K562 (cell line): ENCODE measurements at regions not wholly inside any gene's neighbourhood (a gene's known extent, or its start where the extent isn't known, plus 50 kb on each side); places are given as distances from the start of the nearest gene placed in this dataset.

ENCODE experiments used
- ATAC-seq: fragments of 200-7000 bp; cut with Tn5 transposase; 3 replicates; pipeline ENCODE4 v1.9.1; 2020; ENCODE audit warnings: moderate library complexity
- BruUV-seq: library from RNA; stranded (reverse); fragments of 400-500 nt; replicated peaks from 2 replicates; lab custom pipeline; 2021; lab: Mats Ljungman, UMichigan
- CTCF ChIA-PET: fragments of 300-600 bp; formaldehyde crosslinking; extraction: SDS; loops from one replicate; lab custom pipeline; 2021; ENCODE audit warnings: low intra/inter-chr PET ratio; lab: Yijun Ruan, JAX
- POLR2A ChIA-PET: fragments of 300-600, 350-650 bp; sonication (Branson Sonifier 250); formaldehyde crosslinking; extraction: SDS; loops from one replicate; lab custom pipeline; 2021; ENCODE audit warnings: antibody characterized with exemption, inconsistent platforms; lab: Yijun Ruan, JAX
- DNase-seq, 4 experiments: peaks; one replicate each; pipeline versions ENCODE4 v3.0.0 to v3.0.0-alpha.2; 2011 to 2018; ENCODE audit warnings: low spot score in 3 of 4, mixed read lengths in 3 of 4; ENCODE audit errors: extremely low read depth in 1 of 4
- FAIRE-seq: peaks from 2 replicates; lab custom pipeline; 2011; peaks lifted over from hg19 to GRCh38; lab: Jason Lieb, UNC
- H2AFZ ChIP-seq: 2 replicates; pipeline ENCODE4 v1.6.0; 2011; ENCODE audit warnings: low read depth, low read length, control low read depth, inconsistent platforms
- H3K27ac ChIP-seq: fragments of 200-600 bp; 3 replicates; pipeline ENCODE4 v1.8.0; 2011; ENCODE audit warnings: low read depth, mild to moderate bottlenecking, control low read depth, inconsistent platforms, low read length, moderate library complexity, mixed read lengths; ENCODE audit errors: extremely low read depth
- H3K27me3 ChIP-seq, 2 experiments: fragments of 300-600 bp in 1 of 2; 2 replicates in 1 of 2; 3 replicates in 1 of 2; pipeline versions ENCODE4 v1.6.0 to v1.8.0; 2011; ENCODE audit warnings: inconsistent platforms in 2 of 2, low read length in 2 of 2, mild to moderate bottlenecking in 1 of 2, mixed read lengths in 1 of 2, moderate library complexity in 1 of 2; ENCODE audit not compliant: control insufficient read depth in 2 of 2, insufficient read depth in 2 of 2
- H3K36me3 ChIP-seq: fragments of 300-600 bp; 3 replicates; pipeline ENCODE4 v1.8.0; 2011; ENCODE audit warnings: mild to moderate bottlenecking, low read length, inconsistent platforms; ENCODE audit not compliant: control insufficient read depth, insufficient read depth
- H3K4me1 ChIP-seq, 2 experiments: fragments of 200-600 bp in 1 of 2; replicated peaks in 1 of 2; 2 replicates in 1 of 2; 3 replicates in 1 of 2; pipeline versions ENCODE4 v1.5.1 to v1.8.0; 2011; ENCODE audit warnings: inconsistent platforms in 2 of 2, low read length in 2 of 2, mild to moderate bottlenecking in 1 of 2, mixed read lengths in 1 of 2, moderate library complexity in 1 of 2; ENCODE audit not compliant: control insufficient read depth in 2 of 2, insufficient read depth in 2 of 2
- H3K4me2 ChIP-seq: 2 replicates; pipeline ENCODE4 v1.6.1; 2011; ENCODE audit warnings: low read length, control low read depth, inconsistent platforms, mixed read lengths; ENCODE audit not compliant: insufficient read depth
- H3K4me3 ChIP-seq: fragments of 200-600 bp; sonication (generic), shearing (Covaris generic); 2 replicates; pipeline ENCODE4 v1.5.1; 2016; ENCODE audit warnings: control low read depth, inconsistent platforms
- H3K79me2 ChIP-seq: fragments of 200-600 bp; 3 replicates; pipeline ENCODE4 v1.8.0; 2011; ENCODE audit warnings: low read length, inconsistent platforms; ENCODE audit not compliant: control insufficient read depth, insufficient read depth
- H3K9ac ChIP-seq, 2 experiments: 2 replicates each; pipeline versions ENCODE4 v1.6.0 to v1.6.1; 2011; ENCODE audit warnings: low read depth in 2 of 2, low read length in 2 of 2, control low read depth in 1 of 2, inconsistent platforms in 1 of 2, mild to moderate bottlenecking in 1 of 2, mixed read lengths in 1 of 2; ENCODE audit not compliant: insufficient read depth in 1 of 2
- H3K9me1 ChIP-seq: one replicate; pipeline ENCODE4 v1.6.0; 2011; ENCODE audit warnings: inconsistent platforms, mild to moderate bottlenecking, low read length, moderate library complexity; ENCODE audit not compliant: control insufficient read depth, insufficient read depth
- H3K9me3 ChIP-seq: replicated peaks from 2 replicates; pipeline ENCODE4 v1.5.1; 2011; ENCODE audit warnings: low read depth, low read length, inconsistent platforms; ENCODE audit not compliant: control insufficient read depth, insufficient read depth
- H4K20me1 ChIP-seq: replicated peaks from 2 replicates; pipeline ENCODE4 v1.6.1; 2011; ENCODE audit warnings: low read length, inconsistent platforms, mixed read lengths; ENCODE audit not compliant: control insufficient read depth, insufficient read depth
- BRD9 ChIP-seq: fragments of 450-650 bp; IDR thresholded peaks from 2 replicates; pipeline ENCODE4 v1.6.1; 2018; ENCODE audit warnings: low read depth; ENCODE audit not compliant: partially characterized antibody
- CBFA2T3 ChIP-seq: fragments of 450-650 bp; IDR thresholded peaks from 2 replicates; pipeline ENCODE4 v1.6.1; 2017
- EP400 ChIP-seq: fragments of 450-650 bp; IDR thresholded peaks from 2 replicates; pipeline ENCODE4 v1.6.1; 2017; ENCODE audit warnings: antibody characterized with exemption, mild to moderate bottlenecking, moderate library complexity
- FOXK1 ChIP-seq: sonication (generic); formaldehyde crosslinking; IDR thresholded peaks from 2 replicates; pipeline ENCODE4 v1.8.0; 2022; ENCODE audit warnings: missing genetic modification reagents, mild to moderate bottlenecking, borderline replicate concordance
- LCOR ChIP-seq: sonication (generic); formaldehyde crosslinking; IDR thresholded peaks from 2 replicates; pipeline ENCODE4 v1.8.0; 2022; ENCODE audit warnings: mild to moderate bottlenecking, missing genetic modification reagents
- MAX ChIP-seq: sonication (generic); formaldehyde crosslinking; IDR thresholded peaks from 2 replicates; pipeline ENCODE4 v1.9.0; 2022; ENCODE audit warnings: mild to moderate bottlenecking, missing genetic modification reagents
- MCM3 ChIP-seq: fragments of 450-650 bp; IDR thresholded peaks from 2 replicates; pipeline ENCODE4 v1.6.1; 2016
- RCOR1 ChIP-seq, 2 experiments: IDR thresholded peaks; 2 replicates each; pipeline ENCODE4 v1.6.1; 2012; ENCODE audit warnings: low read depth in 2 of 2, low read length in 2 of 2, borderline replicate concordance in 1 of 2, improper control_type of control experiment in 1 of 2
- TAF15 ChIP-seq: fragments of 200-400 bp; formaldehyde crosslinking; IDR thresholded peaks from 2 replicates; pipeline ENCODE4 v1.6.1; 2017; ENCODE audit warnings: mild to moderate bottlenecking, low read depth, low read length, moderate library complexity
- U2AF1 ChIP-seq: fragments of 200-400 bp; formaldehyde crosslinking; optimal IDR thresholded peaks from 2 replicates; pipeline ENCODE3; 2017; ENCODE audit warnings: mild to moderate bottlenecking, low read depth, low read length, moderate library complexity
- ZBTB26 ChIP-seq: fragments of 450-650 bp; formaldehyde crosslinking; IDR thresholded peaks from 2 replicates; pipeline ENCODE4 v1.4.0; 2022; ENCODE audit warnings: missing genetic modification characterization
- ZNF212 ChIP-seq: fragments of 450-650 bp; formaldehyde crosslinking; IDR thresholded peaks from 2 replicates; pipeline ENCODE4 v1.4.0; 2020; ENCODE audit warnings: mild to moderate bottlenecking
- ZNF253 ChIP-seq: fragments of 250-450 bp; sonication (Bioruptor Pico); conservative IDR thresholded peaks from 2 replicates; pipeline ENCODE4 v1.6.1; 2021; ENCODE audit warnings: mild to moderate bottlenecking
- ZNF740 ChIP-seq, 3 experiments: fragments of 200-800 bp in 1 of 3; sonication (Bioruptor generic) in 1 of 3; sonication (generic) in 1 of 3; formaldehyde crosslinking in 1 of 3; IDR thresholded peaks; 2 replicates each; pipeline versions ENCODE4 v1.6.1 to v1.8.0; 2016 to 2022; ENCODE audit warnings: mild to moderate bottlenecking in 2 of 3, missing compliant biosample characterization in 2 of 3, missing genetic modification characterization in 2 of 3, missing genetic modification reagents in 1 of 3
- ZNF77 ChIP-seq: fragments of 250-450 bp; sonication (Bioruptor Pico); IDR thresholded peaks from 2 replicates; pipeline ENCODE4 v1.5.0; 2020
- WGBS: fragments of 100-300 bp; shearing (Covaris generic); methylation state at CpG from one replicate; pipeline ENCODE4 v1.1.6; 2016; ENCODE audit warnings: low coverage, mixed read lengths; ENCODE audit not compliant: insufficient coverage; ENCODE audit errors: missing lambda C conversion rate; 5-methylcytosine and 5-hydroxymethylcytosine counted together
- in situ Hi-C: fragments of 300-500 bp; cut with MboI; formaldehyde crosslinking; loops from 4 replicates; pipeline ENCODE4 v1.15.0; 2018; ENCODE audit warnings: inconsistent platforms, mixed read lengths
- intact Hi-C: fragments of 100-400 bp; cut with micrococcal nuclease; formaldehyde crosslinking; loops from 2 replicates; pipeline ENCODE4 v1.14.2; 2022

GRCh38 chr16:50996830-50997186 is 154.3 kb downstream of the SALL1 start:
- ChIA-PET CTCF (no interaction called here), POLR2A (no interaction called here)
- no peak overlapping the region for H3K27ac ChIP-seq
- in situ Hi-C loops = no loop called here
- peaks cover 0 to 13% of the 10 kb centered on the region in 2 experiments; a peak in 2 of 5 replicates for H3K27me3 ChIP-seq
- H4K20me1 ChIP-seq = no peaks in the 10 kb centered on the region
- FAIRE-seq (no peak), DNase-seq (no peak), ATAC-seq (no peak)
- intact Hi-C loops = no loop called here
- no peaks in the 10 kb centered on the region for H3K36me3 ChIP-seq
- no peaks in the 10 kb centered on the region for H3K4me1 ChIP-seq
- no peak overlapping the region for H2AFZ ChIP-seq
- H3K9me3 ChIP-seq = no peaks in the 10 kb centered on the region
- BruUV-seq = no TSS peak
- no peak overlapping the region for H3K4me2 ChIP-seq
- H3K9me1 ChIP-seq = no peaks in the 10 kb centered on the region
- H3K79me2 ChIP-seq = no peaks in the 10 kb centered on the region
- TF ChIP-seq LCOR (CRISPR knock-in tag) (no peak), CBFA2T3 (no peak)
- no peak overlapping the region for H3K4me3 ChIP-seq
- no peak overlapping the region for H3K9ac ChIP-seq
- WGBS = 0% methylated on average over 4 of the region's 4 CpGs

- H3K79me2 ChIP-seq = no peaks in the 10 kb centered on the region
- H3K4me2 ChIP-seq = no peak overlapping the region
- 0% methylated on average over 9 of the region's 12 CpGs for whole genome bisulfite sequencing
- in situ Hi-C loops (no loop called here), intact Hi-C loops (no loop called here)
- no peaks in the 10 kb centered on the region for H3K36me3 ChIP-seq
- H3K9ac ChIP-seq = no peak overlapping the region
- no peak overlapping the region for H3K4me3 ChIP-seq
- H2AFZ ChIP-seq = no peak overlapping the region
- H3K27me3 ChIP-seq = peaks cover 0 to 17% of the 10 kb centered on the region in 2 experiments; a peak in 3 of 5 replicates
- FAIRE-seq (no peak), ATAC-seq (no peak), DNase-seq (no peak)
- H3K27ac ChIP-seq = no peak overlapping the region
- H3K9me3 ChIP-seq = no peaks in the 10 kb centered on the region
- no TSS peak for BruUV-seq
- H3K9me1 ChIP-seq = no peaks in the 10 kb centered on the region
- H3K4me1 ChIP-seq = no peaks in the 10 kb centered on the region
- no peaks in the 10 kb centered on the region for H4K20me1 ChIP-seq
- CTCF ChIA-PET = no interaction called here
- POLR2A ChIA-PET = no interaction called here
- TF ChIP-seq TAF15 = no peak
- TF ChIP-seq RCOR1 (IDR thresholded peaks at IDR 0.05; ENCODE audit: borderline replicate concordance in 1 of 2, low read depth in 2 of 2, low read length in 2 of 2) = no peak
- TF ChIP-seq BRD9 = no peak
- no peak for TF ChIP-seq FOXK1 (CRISPR knock-in tag)
- TF ChIP-seq ZNF740 (CRISPR knock-in tag; IDR thresholded peaks at IDR 0.05) = no peak
- TF ChIP-seq ZNF740 (tag; IDR thresholded peaks at IDR 0.05) = no peak
- no peak for TF ChIP-seq MCM3
- TF ChIP-seq U2AF1 = no peak
- TF ChIP-seq ZNF77 = no peak
- TF ChIP-seq MAX (CRISPR knock-in tag) = no peak
- no peak for TF ChIP-seq EP400
- TF ChIP-seq ZNF212 = no peak
- TF ChIP-seq ZBTB26 (CRISPR knock-in tag) = no peak
- TF ChIP-seq ZNF253 (CRISPR knock-in tag) = no peak
Observed at GRCh38 chr16:50996166-50996829, 154.8 kb downstream of the SALL1 start.
